ENCODE measurements at regions not wholly inside any gene's neighbourhood (a gene's known extent, or its start where the extent isn't known, plus 50 kb on each side); places are given as distances from the start of the nearest gene placed in this dataset.
"Not testable (repeated sequence)": the region's sequence is repeated elsewhere in the genome, so short reads cannot be mapped to it uniquely, and the experiment has no call there.

DNA sequence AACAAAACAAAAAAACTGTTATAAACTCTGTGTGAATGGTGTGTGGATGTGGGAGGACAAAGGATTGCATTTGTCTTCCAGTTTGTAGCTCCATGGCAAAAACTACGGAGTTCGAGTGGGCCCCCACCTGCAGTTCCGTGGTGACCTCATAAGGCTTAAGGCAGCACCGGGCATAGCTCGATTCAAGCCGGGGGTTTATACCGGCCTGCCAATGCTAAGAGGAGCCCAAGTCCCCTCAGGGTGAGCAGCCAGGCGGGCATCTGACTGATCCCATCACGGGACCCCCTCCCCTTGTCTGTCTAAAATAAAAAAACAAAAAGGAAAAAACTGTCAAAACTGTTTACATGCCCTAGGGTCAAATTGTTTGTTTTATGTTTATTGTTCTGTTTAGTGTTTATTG is 463.2 kb upstream of the HTR1E start:
- Mint-ChIP-seq H3K36me3 (ENCODE audit: insufficient read depth) (no peaks in the 10 kb centered on the region), H3K9me3 (peaks cover 9 to 25% of the 10 kb centered on the region in 2 donors), H3K4me3 (no peak overlapping the region), H3K27me3 (no peaks in the 10 kb centered on the region), H3K4me1 (ENCODE audit: low read depth in 2 of 2) (no peaks in the 10 kb centered on the region), H3K27ac (no peak overlapping the region)
- ATAC-seq (replicated peaks) (no peak), DNase-seq (no peak)

DNA sequence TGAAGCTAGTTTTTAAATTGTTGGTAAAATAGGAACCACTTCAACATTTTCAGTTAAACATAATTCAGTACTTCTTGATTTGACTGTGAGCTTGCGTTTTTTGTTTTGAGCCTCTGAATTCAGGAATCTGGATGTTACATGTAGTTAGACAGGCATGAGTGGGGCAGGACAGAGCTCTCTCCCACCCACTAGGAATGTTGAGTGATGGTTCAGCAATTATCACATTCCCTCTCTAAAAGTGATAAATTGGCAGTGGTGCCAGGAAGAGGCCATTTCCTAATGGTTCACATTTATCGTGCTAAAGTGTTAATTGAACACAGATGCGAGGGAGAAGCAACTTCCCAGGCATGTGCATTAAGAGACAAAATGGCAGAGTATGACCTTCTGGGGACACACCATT is 465.5 kb upstream of the HTR1E start:
- DNase-seq (no peak), ATAC-seq (replicated peaks) (no peak)
- Mint-ChIP-seq H3K9me3 (peaks cover 9 to 25% of the 10 kb centered on the region in 2 donors), H3K27ac (no peak overlapping the region), H3K27me3 (no peaks in the 10 kb centered on the region), H3K36me3 (ENCODE audit: insufficient read depth) (no peaks in the 10 kb centered on the region), H3K4me1 (ENCODE audit: low read depth in 2 of 2) (no peaks in the 10 kb centered on the region), H3K4me3 (no peak overlapping the region)

DNA sequence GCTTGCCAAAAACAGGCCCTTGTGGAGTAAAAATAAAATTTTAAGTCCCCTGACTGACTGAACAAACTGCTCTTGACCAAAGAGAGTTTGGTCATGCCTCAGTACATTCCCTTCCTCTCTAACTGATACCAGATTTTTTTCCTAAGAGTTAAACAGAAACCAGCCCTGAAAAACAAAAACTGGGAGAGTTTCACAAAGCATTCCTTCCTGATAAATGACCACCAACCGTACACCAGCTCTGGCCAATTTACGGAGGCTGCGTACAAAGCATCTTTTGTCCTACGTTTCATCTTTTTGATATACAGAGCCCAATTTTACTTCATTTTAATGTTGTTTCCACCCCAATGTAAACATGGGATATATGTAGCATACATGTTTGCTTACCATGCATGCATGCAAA is 477.4 kb upstream of the HTR1E start:
- Mint-ChIP-seq H3K9me3 (peaks cover 6 to 17% of the 10 kb centered on the region in 2 donors), H3K27ac (no peak overlapping the region), H3K4me1 (ENCODE audit: low read depth in 2 of 2) (no peaks in the 10 kb centered on the region), H3K36me3 (ENCODE audit: insufficient read depth) (no peaks in the 10 kb centered on the region), H3K27me3 (no peaks in the 10 kb centered on the region), H3K4me3 (no peak overlapping the region)
- DNase-seq (no peak), ATAC-seq (replicated peaks) (no peak)

DNA sequence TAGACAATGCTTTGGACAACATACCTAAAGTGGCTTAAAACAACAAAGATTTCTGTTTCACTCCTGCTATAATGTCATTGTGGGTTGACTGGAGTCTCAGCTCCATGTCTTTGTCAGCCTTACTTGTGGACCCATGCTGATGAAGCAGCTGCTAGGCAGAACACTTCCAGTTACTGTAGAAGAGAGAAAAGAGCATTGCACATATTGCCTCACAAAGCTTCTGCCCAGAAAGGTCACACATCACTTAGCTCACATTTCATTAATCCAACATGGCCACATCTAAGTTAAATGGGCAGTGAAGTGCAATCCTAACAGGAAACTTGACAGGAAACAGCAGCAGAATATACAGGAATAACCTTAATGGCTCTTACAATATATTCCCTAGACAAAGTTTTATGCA is 480.5 kb upstream of the HTR1E start:
- Mint-ChIP-seq H3K4me3 (no peak overlapping the region), H3K9me3 (peaks cover 6 to 18% of the 10 kb centered on the region in 2 donors), H3K27ac (no peak overlapping the region), H3K4me1 (ENCODE audit: low read depth in 2 of 2) (no peaks in the 10 kb centered on the region), H3K36me3 (ENCODE audit: insufficient read depth) (no peaks in the 10 kb centered on the region), H3K27me3 (no peaks in the 10 kb centered on the region)
- DNase-seq (no peak), ATAC-seq (replicated peaks) (no peak)

DNA sequence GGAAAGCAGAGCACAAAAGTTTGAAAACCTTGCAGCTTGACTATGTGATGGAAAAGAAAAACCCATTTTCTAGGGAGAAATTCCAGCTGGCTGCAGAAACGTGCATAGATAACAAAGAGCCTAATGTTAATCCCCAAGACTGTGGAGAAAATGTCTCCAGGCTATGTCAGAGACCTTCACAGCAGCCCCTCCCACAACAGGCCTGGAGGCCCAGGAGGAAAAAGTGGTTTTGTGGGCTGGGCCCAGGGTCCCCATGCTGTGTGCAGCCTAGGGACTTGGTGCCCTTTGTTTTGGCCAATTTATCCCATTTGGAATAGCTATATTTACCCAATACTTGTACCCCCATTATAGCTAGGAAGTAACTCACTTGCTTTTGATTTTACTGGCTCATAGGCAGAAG is 484.1 kb upstream of the HTR1E start:
- ATAC-seq (replicated peaks), result no peak

DNA sequence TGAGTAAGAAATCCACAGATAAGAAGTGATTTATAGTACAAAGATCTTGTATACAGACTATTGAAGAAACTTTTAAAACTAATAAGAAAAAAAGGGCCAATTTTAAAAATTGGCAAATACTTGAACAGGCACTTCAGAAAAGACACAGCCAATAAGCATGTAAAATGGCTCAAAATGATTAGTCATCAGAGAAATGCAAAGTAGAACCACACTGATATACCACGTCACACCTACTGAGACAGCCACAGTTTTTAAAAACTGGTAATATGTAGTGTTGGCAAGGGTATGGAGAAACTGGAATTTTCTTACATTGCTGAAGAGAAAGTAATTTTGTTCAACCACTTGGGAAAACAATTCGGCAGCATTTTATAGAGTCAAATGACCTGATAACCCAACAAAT is 488.9 kb upstream of the HTR1E start:
- DNase-seq, result no peak
- H3K27ac Mint-ChIP-seq, result no peak overlapping the region
- H3K4me3 Mint-ChIP-seq, result no peak overlapping the region
- H3K36me3 Mint-ChIP-seq (ENCODE audit: insufficient read depth), result no peaks in the 10 kb centered on the region
- H3K9me3 Mint-ChIP-seq, result peaks cover 0 to 7% of the 10 kb centered on the region in 2 donors
- no peaks in the 10 kb centered on the region for H3K27me3 Mint-ChIP-seq
- no peak for ATAC-seq (replicated peaks)
- no peaks in the 10 kb centered on the region for H3K4me1 Mint-ChIP-seq (ENCODE audit: low read depth in 2 of 2)

More for the DNA sequence above, 484.1 kb upstream of the HTR1E start:
- DNase-seq, result no peak
- Mint-ChIP-seq H3K36me3 (ENCODE audit: insufficient read depth) (no peaks in the 10 kb centered on the region), H3K27me3 (no peaks in the 10 kb centered on the region), H3K9me3 (peaks cover 3 to 10% of the 10 kb centered on the region in 2 donors), H3K4me1 (ENCODE audit: low read depth in 2 of 2) (no peaks in the 10 kb centered on the region), H3K4me3 (no peak overlapping the region), H3K27ac (no peak overlapping the region)

DNA sequence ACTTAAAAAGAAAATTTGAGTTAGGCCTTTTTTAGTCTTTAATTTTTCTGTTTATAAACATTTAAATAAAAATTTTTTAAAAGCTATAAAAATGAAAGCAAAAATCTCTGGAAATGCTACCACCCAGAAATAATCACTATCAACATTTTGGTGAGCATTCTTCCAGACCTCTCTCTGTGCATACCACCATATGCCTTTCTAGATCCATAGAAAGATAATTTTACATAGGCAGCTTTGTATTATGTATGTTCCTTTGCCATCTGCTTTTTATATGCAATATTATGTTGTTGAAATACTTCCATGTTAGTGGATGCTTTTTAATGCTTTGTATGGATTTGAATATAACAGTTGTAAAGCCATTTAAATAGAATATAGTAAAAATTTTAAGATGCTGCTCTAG is 496.7 kb upstream of the HTR1E start:
- Mint-ChIP-seq H3K4me3 (no peak overlapping the region), H3K9me3 (peaks cover 9 to 11% of the 10 kb centered on the region in 2 donors), H3K27me3 (no peaks in the 10 kb centered on the region), H3K36me3 (ENCODE audit: insufficient read depth) (no peaks in the 10 kb centered on the region), H3K27ac (no peak overlapping the region), H3K4me1 (ENCODE audit: low read depth in 2 of 2) (no peaks in the 10 kb centered on the region)
- DNase-seq, result no peak
- no peak for ATAC-seq (replicated peaks)

DNA sequence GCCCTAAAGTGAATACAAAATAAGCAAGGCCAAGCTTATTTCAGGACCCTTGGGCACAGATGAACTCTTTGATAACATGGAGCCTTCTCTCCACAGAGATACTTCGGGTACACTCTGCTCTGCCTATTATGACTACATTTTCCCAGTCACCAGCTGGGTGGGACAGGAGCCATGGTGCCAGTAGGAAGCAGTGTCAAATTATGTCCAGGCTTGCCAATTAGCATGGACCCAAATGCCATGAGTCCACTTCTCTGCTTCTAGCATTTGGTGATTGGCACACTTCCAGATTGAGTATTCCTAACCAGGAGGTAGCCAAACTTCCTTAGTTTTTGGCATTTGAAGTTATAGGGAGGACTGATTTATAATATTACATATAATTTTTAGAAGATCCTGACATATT is 513.8 kb upstream of the HTR1E start:
- H3K27me3 Mint-ChIP-seq, result no peaks in the 10 kb centered on the region
- peaks cover 0 to 2% of the 10 kb centered on the region in 2 donors for H3K9me3 Mint-ChIP-seq
- H3K4me1 Mint-ChIP-seq (ENCODE audit: low read depth in 2 of 2), result no peaks in the 10 kb centered on the region
- ATAC-seq (replicated peaks), result no peak
- H3K4me3 Mint-ChIP-seq, result no peak overlapping the region
- H3K27ac Mint-ChIP-seq, result no peak overlapping the region
- no peaks in the 10 kb centered on the region for H3K36me3 Mint-ChIP-seq (ENCODE audit: insufficient read depth)
- no peak for DNase-seq

DNA sequence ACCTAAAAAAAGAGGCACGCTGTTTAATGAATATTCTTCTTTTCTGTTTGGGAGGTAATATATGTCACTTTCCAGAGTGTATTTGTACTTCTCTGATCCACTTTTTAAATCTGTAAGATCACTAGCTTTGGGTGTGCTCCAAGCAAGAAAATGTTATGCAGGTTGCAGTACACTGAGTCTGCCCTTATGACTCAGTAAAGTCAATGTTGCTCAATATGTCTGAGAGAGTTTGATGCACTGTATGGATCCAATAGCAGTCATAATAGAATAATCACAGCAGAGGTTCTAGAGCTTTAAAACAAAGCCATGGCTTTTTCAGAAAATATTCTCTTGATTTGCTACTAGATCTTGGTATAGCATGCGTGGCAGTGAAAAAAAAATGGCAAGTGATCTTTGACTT is 525.3 kb upstream of the HTR1E start:
- no peak for DNase-seq
- no peaks in the 10 kb centered on the region for H3K27me3 Mint-ChIP-seq
- no peak overlapping the region for H3K4me3 Mint-ChIP-seq
- H3K9me3 Mint-ChIP-seq, result peaks cover 10 to 24% of the 10 kb centered on the region in 2 donors
- peaks cover 4% of the 10 kb centered on the region for H3K36me3 Mint-ChIP-seq (ENCODE audit: insufficient read depth)
- no peak for ATAC-seq (replicated peaks)
- peaks cover 0 to 3% of the 10 kb centered on the region in 2 donors for H3K4me1 Mint-ChIP-seq (ENCODE audit: low read depth in 2 of 2)
- no peak overlapping the region for H3K27ac Mint-ChIP-seq

DNA sequence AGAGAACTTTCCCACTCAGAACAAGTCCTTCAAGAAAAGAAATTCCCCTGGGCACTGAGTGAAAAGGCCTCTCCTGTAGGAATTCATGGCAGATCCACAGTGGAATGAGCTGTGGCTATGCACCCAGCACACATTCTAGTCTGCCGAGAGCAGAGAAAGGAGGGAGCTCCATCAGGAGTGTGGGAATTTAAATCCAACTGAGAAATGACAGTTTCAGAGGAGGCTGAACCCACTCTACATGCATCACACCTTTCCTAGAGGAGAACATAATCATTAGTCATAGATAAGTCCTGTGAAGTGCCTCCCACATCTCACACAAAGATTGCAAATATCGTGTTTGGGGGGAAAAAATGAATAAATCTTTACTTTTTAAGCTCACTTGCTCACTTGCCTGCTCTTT is 530.2 kb upstream of the HTR1E start:
- Mint-ChIP-seq H3K4me3 (no peak overlapping the region), H3K36me3 (ENCODE audit: insufficient read depth) (peaks cover 4% of the 10 kb centered on the region), H3K9me3 (peaks cover 12 to 15% of the 10 kb centered on the region in 2 donors), H3K27me3 (no peaks in the 10 kb centered on the region), H3K27ac (no peak overlapping the region), H3K4me1 (ENCODE audit: low read depth in 2 of 2) (peaks cover 0 to 3% of the 10 kb centered on the region in 2 donors)
- DNase-seq (no peak), ATAC-seq (replicated peaks) (no peak)

DNA sequence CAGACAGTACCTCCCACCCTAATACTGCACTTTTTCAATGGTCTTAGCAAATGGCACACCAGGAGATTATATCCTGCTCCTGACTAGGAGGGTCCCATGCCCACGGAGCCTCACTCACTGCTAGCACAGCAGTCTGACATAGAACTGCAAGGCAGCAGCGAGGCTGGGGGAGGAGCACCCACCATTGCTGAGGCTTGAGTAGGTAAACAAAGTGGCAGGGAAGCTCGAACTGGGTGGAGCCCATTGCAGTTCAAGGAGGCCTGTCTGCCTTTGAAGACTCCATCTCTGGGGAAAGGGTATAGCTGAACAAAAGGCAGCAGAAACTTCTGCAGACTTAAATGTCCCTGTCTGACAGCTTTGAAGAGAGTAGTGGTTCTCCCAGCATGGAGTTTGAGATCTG is 544.5 kb upstream of the HTR1E start:
- not testable (repeated sequence) for H3K36me3 Mint-ChIP-seq (ENCODE audit: insufficient read depth); H3K4me3 Mint-ChIP-seq; DNase-seq; H3K27me3 Mint-ChIP-seq; H3K9me3 Mint-ChIP-seq; H3K4me1 Mint-ChIP-seq (ENCODE audit: low read depth in 2 of 2); ATAC-seq (replicated peaks); H3K27ac Mint-ChIP-seq

DNA sequence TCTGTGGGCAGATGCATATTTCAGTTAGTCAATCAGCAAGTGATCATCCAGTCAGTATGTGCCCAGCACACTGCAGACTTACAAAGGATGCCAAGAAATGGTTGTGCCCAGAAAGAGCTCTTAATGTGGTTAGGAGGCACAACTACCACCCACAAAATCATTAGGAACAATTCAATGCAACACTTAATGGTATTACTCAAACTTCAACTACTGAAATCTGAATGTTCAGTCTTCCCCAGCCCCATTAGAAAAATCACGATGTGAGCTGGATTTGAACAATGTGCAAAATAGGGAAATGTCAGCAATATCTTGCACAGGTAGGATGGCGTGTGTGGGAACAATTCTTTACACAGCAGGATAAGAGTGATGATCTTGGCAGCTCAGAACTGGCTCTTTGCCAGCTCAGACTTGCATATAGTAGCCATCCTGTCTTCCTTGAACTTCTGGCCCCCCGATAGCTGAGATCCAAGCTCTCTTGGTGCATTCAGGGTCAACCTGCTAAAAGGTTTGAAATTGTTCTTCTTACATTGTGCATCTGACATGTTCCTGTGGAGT is 556.7 kb upstream of the HTR1E start:
- no peaks in the 10 kb centered on the region for H3K4me1 Mint-ChIP-seq (ENCODE audit: low read depth in 2 of 2)
- DNase-seq (no peak), ATAC-seq (replicated peaks) (no peak)
- H3K36me3 Mint-ChIP-seq (ENCODE audit: insufficient read depth), result no peaks in the 10 kb centered on the region
- no peak overlapping the region for H3K27ac Mint-ChIP-seq
- peaks cover 0 to 2% of the 10 kb centered on the region in 2 donors for H3K9me3 Mint-ChIP-seq
- H3K4me3 Mint-ChIP-seq, result no peak overlapping the region
- no peaks in the 10 kb centered on the region for H3K27me3 Mint-ChIP-seq

DNA sequence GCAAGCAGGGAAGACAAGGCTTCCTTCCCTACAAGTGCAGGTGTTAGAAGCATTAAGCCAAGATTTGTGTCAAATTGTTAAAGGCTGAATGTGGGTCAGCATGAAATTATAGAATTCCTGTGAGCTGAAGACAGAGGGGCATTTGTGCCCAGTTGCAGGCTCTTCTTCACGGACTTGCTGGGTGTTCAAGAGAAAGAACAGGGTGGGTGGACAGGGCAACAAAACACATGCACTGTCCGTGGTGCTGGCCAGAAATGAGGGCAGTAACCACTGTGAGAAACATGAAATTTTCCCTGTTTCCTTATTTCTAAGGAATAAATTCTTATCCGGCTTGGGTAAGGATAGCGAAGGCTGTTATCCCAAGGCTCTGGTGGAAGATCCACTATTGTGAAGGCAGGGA is 579.5 kb upstream of the HTR1E start:
- ATAC-seq (replicated peaks), result no peak
- Mint-ChIP-seq H3K4me3 (no peak overlapping the region), H3K27ac (no peak overlapping the region), H3K36me3 (ENCODE audit: insufficient read depth) (no peaks in the 10 kb centered on the region), H3K4me1 (ENCODE audit: low read depth in 2 of 2) (no peaks in the 10 kb centered on the region), H3K27me3 (no peaks in the 10 kb centered on the region), H3K9me3 (peaks cover 10 to 12% of the 10 kb centered on the region in 2 donors)
- DNase-seq, result no peak

DNA sequence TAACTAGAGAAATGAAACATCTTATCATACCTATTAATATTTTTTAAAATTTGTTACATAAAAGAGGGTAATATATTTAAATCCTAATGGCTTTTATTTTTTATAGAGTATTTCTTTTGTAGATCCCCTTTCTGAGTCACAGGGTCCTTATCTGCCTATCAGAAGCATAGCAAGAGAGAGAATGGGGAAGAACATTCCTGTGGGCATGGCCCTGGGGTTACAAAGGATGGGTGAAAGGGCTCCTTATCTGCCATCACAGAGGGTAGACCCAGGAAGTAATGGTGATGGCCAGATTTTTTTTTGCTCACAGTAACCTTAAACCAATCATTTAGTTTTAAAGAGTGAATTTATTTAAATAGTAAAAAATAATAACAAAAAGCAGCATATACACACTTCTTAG is 582.1 kb upstream of the HTR1E start:
- Mint-ChIP-seq H3K27ac (no peak overlapping the region), H3K27me3 (no peaks in the 10 kb centered on the region), H3K9me3 (peaks cover under 1 to 4% of the 10 kb centered on the region in 2 donors), H3K4me3 (no peak overlapping the region), H3K4me1 (ENCODE audit: low read depth in 2 of 2) (no peaks in the 10 kb centered on the region), H3K36me3 (ENCODE audit: insufficient read depth) (no peaks in the 10 kb centered on the region)
- ATAC-seq (replicated peaks) (no peak), DNase-seq (no peak)

DNA sequence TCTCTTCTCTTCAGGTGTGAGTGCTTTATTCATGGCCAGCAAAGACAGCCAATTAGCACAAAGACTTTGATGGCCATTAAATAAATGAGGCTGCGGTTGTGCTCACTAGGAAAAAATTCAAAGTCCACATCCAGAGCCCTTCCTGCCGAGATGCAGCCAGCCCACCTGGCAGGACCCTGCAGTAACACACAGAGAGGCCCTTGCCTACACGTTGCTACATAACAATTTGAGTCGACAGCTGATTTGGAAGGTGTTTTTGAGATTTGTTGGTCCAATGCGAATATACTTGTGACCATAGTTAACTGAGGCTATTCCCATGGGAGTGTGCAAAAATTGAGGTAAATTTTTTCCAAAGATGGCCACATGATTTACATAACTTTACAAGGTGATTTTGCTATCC is 605.4 kb upstream of the HTR1E start:
- ATAC-seq (replicated peaks), result no peak
- H3K4me1 Mint-ChIP-seq (ENCODE audit: low read depth in 2 of 2), result no peaks in the 10 kb centered on the region
- DNase-seq, result no peak
- H3K4me3 Mint-ChIP-seq, result no peak overlapping the region
- H3K27me3 Mint-ChIP-seq, result no peaks in the 10 kb centered on the region
- H3K9me3 Mint-ChIP-seq, result peaks cover 0 to 2% of the 10 kb centered on the region in 2 donors
- no peak overlapping the region for H3K27ac Mint-ChIP-seq
- no peaks in the 10 kb centered on the region for H3K36me3 Mint-ChIP-seq (ENCODE audit: insufficient read depth)
